Activated naive CD8-positive, alpha-beta T cell treated with anti-CD3 and anti-CD28 coated beads for 36 hours (primary cell): ENCODE measurements at regions not wholly inside any gene's neighbourhood (a gene's known extent, or its start where the extent isn't known, plus 50 kb on each side); places are given as distances from the start of the nearest gene placed in this dataset.
"Not testable (repeated sequence)": the region's sequence is repeated elsewhere in the genome, so short reads cannot be mapped to it uniquely, and the experiment has no call there.

Experiments used
- DNase-seq: peaks from one replicate; pipeline ENCODE4 v3.0.0; 2021
- H3K27ac Mint-ChIP-seq: one replicate; pipeline ENCODE4 v1.8.0; 2022; ENCODE audit warnings: mild to moderate bottlenecking, moderate library complexity, mixed read lengths
- H3K27me3 Mint-ChIP-seq: one replicate; pipeline ENCODE4 v1.8.0; 2022; ENCODE audit warnings: mild to moderate bottlenecking, mixed read lengths
- H3K36me3 Mint-ChIP-seq: one replicate; pipeline ENCODE4 v1.8.0; 2021; ENCODE audit warnings: mild to moderate bottlenecking, mixed read lengths
- H3K4me1 Mint-ChIP-seq: one replicate; pipeline ENCODE4 v1.8.0; 2021; ENCODE audit warnings: mixed read lengths
- H3K4me3 Mint-ChIP-seq: one replicate; pipeline ENCODE4 v1.8.0; 2022; ENCODE audit warnings: mild to moderate bottlenecking, moderate library complexity, mixed read lengths
- H3K9me3 Mint-ChIP-seq: one replicate; pipeline ENCODE4 v1.8.0; 2022; ENCODE audit warnings: mixed read lengths

DNA sequence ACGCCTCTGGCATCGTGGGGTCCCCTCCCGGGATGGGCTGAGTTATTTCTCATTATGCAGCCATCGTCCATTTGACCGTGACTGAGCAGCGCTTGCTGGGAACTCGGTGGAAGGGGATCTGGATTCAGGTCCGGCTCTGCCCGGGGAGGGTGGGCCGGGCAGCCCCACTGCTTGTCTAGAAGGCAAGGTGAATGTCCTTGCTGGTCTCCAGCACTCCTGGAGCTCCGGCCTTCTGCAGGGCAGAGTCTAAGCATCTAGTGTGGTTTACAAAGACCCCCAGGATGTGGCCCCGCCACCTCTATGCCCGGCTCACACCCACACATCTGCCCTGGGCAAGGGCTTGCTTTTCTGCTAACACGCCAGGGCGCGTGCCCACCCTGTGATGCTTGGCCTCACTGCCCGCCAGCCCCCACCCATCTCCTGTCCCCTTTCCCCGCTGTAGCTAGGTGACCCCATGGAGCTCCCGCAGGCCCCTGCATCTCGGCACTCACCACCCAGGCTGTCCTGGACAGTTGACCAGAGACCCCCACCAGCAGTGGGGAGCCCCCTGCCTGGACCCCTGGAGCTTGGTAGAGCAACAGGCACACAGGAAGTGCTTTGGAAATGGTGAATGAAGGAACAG is 151.0 kb upstream of the CHST15 start:
- Mint-ChIP-seq H3K36me3 (no peaks in the 10 kb centered on the region), H3K4me1 (no peaks in the 10 kb centered on the region), H3K27ac (no peak overlapping the region), H3K4me3 (no peak overlapping the region), H3K9me3 (no peaks in the 10 kb centered on the region), H3K27me3 (peaks cover 6% of the 10 kb centered on the region)
- DNase-seq: no peak

DNA sequence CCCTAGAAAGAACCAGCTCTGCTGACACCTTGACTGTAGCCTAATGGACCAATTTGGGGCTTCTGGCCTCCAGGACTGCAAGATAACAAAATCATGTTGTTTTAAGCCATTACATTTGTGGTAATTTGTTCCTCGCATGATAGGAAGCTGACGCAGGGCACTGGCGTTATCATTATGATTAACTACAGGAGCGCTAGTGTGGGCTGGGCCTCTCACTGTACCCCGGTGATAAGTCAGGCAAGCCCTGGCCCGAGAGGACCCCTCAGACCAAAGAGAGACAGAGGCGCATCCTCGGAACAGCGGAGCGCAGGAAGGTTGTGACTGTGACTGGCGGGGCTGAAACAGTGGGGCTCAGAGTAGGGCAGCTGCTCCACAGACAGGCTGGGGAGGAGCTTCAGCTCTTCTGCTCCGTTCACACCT is 150.3 kb upstream of the CHST15 start:
- no peaks in the 10 kb centered on the region for H3K36me3 Mint-ChIP-seq
- H3K9me3 Mint-ChIP-seq: no peaks in the 10 kb centered on the region
- no peak overlapping the region for H3K4me3 Mint-ChIP-seq
- peaks cover 6% of the 10 kb centered on the region for H3K27me3 Mint-ChIP-seq
- H3K4me1 Mint-ChIP-seq: no peaks in the 10 kb centered on the region
- H3K27ac Mint-ChIP-seq: no peak overlapping the region
- no peak for DNase-seq

DNA sequence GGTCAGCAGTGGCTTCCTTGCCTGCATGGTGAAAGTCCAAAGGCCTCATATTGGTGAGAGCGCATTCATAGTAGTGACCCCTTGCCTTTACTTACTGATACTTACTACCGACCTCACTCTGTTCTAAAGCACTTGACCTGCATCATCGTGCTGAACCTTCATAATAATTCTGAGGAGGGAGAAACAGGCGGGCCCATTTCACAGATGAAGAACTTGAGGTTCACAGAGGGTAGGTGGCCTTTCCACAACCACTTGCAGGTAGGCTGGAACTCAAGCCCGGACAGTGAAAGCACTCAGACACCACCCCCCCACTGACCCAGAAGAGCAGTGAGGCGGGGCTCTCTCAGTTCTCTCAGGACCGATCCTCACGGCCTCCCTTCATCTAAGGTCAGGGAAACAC is 149.4 kb upstream of the CHST15 start:
- Mint-ChIP-seq H3K36me3 (no peaks in the 10 kb centered on the region), H3K4me1 (no peaks in the 10 kb centered on the region), H3K27ac (no peak overlapping the region), H3K27me3 (peaks cover 6% of the 10 kb centered on the region), H3K4me3 (no peak overlapping the region), H3K9me3 (no peaks in the 10 kb centered on the region)
- no peak for DNase-seq

DNA sequence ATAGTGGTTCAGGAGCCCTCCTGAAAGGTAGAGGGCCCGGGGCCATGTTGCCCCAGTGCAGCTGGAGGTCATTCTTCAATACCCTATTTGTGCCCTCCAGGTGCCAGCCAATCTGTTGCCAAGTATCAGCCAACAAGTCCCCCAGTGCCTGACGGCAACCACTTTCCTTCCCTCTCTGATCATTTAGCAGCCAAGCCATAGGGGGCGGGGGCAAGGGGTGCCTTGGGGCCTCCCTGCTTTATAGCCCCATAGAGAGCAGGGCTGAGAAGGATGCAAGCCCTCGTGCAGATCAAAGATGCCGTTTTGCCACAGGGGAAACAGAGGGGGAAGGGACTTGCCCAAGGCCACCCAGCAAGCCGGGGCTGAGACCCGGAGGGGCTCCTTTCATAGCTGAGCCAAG is 149.0 kb upstream of the CHST15 start:
- no peaks in the 10 kb centered on the region for H3K9me3 Mint-ChIP-seq

DNA sequence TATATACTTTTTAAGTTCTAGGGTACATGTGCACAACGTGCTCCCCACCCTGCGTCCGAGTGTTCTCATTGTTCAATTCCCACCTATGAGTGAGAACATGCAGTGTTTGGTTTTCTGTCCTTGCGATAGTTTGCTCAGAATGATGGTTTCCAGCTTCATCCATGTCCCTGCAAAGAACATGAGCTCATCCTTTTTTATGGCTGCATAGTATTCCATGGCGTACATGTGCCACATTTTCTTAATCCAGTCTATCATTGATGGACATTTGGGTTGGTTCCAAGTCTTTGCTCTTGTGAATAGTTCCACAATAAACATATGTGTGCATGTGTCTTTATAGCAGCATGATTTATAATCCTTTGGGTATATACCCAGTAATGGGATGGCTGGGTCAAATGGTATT is 148.1 kb upstream of the CHST15 start:
- not testable (repeated sequence) for H3K36me3 Mint-ChIP-seq, H3K4me1 Mint-ChIP-seq, DNase-seq, H3K4me3 Mint-ChIP-seq, H3K9me3 Mint-ChIP-seq, H3K27me3 Mint-ChIP-seq, H3K27ac Mint-ChIP-seq

More for the DNA sequence above, 149.0 kb upstream of the CHST15 start:
- Mint-ChIP-seq H3K27me3 (peaks cover 6% of the 10 kb centered on the region), H3K4me1 (no peaks in the 10 kb centered on the region), H3K27ac (no peak overlapping the region), H3K4me3 (no peak overlapping the region), H3K36me3 (no peaks in the 10 kb centered on the region)
- DNase-seq: no peak

DNA sequence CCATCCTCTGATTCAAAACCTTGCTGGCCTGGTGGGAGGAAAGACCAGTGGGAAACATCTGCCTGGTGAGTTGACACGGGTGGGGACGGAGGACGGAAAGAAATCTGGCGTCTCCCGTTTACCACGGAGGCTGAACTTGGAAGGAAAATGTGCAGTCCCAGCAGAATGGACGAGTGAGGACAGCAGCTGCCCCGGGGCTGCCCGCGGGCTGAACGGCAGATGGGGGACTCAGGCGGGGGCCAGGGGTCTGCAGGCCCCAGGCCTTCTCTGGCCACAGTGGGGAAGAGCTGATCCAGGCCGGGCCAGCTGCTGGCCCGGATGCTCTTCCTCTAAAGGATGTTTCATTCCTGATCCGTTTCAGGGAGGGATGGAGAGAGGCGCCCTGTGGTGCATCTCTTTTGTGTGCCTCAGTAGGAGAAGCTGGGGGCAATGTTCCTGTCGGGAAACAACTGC is 147.5 kb upstream of the CHST15 start:
- Mint-ChIP-seq H3K36me3 (no peaks in the 10 kb centered on the region), H3K4me1 (no peaks in the 10 kb centered on the region), H3K27ac (no peak overlapping the region), H3K9me3 (no peaks in the 10 kb centered on the region), H3K4me3 (no peak overlapping the region), H3K27me3 (peaks cover 6% of the 10 kb centered on the region)
- DNase-seq: no peak

DNA sequence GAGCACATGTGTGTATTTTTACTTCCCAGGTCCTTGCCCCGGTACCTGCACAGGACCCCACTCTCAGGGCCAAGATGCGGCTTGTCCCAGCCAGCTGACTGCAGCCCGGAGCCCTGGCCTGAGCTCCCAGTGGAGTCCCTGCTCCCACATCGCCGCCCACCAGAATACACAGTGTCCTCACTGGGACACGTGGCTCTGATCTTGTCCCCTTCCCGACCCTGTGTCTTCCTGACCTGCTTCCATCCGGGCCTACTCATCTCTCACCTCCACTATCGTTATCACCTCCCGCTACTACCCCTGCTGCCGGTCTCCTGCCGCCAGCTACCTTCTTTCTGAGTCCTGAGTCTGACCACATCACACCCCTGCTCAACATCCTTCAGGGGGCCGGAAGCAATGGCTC is 146.3 kb upstream of the CHST15 start:
- H3K27me3 Mint-ChIP-seq: peaks cover 6% of the 10 kb centered on the region
- no peak overlapping the region for H3K27ac Mint-ChIP-seq
- no peaks in the 10 kb centered on the region for H3K36me3 Mint-ChIP-seq
- H3K9me3 Mint-ChIP-seq: no peaks in the 10 kb centered on the region
- H3K4me1 Mint-ChIP-seq: no peaks in the 10 kb centered on the region
- H3K4me3 Mint-ChIP-seq: no peak overlapping the region
- DNase-seq: no peak

DNA sequence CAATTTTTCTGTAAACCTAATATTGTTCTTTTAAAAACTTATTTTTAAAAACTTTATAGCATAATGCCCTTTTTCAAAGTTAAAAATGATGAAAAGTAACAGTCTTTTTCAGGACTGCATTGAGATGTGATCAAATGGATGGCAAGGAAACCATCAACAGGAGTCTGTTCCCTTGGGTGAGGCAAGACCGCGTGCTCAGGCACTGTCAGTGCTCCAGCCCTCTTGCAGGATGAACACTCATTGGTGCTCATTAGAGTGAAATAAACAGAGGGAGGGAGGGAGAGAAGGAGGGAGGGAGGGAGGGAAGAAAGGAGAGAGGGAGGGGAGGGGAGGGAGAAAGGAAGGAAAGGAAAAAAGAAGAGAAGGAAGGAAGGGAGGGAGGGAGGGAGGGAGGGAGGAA is 145.7 kb upstream of the CHST15 start:
- H3K27me3 Mint-ChIP-seq: peaks cover 6% of the 10 kb centered on the region
- H3K27ac Mint-ChIP-seq: no peak overlapping the region
- no peaks in the 10 kb centered on the region for H3K36me3 Mint-ChIP-seq
- H3K9me3 Mint-ChIP-seq: no peaks in the 10 kb centered on the region
- DNase-seq: no peak
- H3K4me3 Mint-ChIP-seq: no peak overlapping the region
- no peaks in the 10 kb centered on the region for H3K4me1 Mint-ChIP-seq

DNA sequence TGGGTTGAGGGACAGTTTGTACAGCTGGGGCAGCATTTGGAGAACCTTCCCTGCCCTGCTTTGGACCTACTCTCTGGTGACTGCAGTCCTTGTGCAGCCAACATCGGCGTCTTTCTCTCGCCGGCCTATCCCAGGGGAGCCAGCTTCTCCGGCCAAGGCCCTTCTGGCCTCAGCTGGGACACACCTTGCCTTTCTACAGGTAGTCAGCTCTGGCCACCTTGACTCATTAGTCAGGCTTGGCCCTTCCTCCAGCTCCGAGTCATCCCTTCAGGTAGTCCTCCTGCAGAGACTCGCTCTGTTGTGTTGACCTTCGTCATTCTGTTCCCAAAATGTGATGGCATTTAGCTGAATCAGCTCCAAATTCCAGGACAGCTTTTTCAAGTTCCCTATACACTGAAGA is 145.0 kb upstream of the CHST15 start:
- H3K36me3 Mint-ChIP-seq: no peaks in the 10 kb centered on the region

DNA sequence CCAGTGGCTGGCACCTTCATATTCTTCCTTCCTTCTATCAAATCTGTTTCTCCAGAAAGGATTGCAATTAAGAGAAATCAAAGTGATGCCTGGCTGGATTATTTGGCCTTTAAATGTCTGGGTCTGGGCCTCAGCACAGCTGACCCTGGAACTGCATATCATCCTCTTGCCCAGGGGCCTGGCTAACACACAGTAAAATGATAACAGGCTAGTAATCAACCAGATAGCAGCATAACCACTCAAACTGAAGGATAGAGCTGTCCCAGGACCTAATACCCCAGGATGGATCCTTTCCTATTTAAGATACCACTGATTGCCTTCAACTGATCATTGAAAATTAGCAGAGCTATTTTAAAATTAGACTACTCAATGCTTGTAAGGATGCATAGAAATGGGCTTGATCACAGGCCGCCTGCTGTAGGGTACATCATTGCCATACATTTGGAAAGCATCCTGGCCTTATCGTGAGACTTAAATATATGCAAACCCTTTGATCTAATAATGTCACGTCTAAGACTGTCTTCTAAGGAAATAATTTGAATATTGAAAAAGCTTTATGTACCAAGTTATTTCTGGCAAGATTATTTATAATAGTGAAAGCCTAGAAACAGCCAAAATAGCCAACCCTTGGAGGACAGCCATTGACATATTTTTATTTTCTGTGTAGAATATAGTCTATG is 144.0 kb upstream of the CHST15 start:
- peaks cover 6% of the 10 kb centered on the region for H3K27me3 Mint-ChIP-seq
- H3K4me3 Mint-ChIP-seq: no peak overlapping the region
- H3K9me3 Mint-ChIP-seq: no peaks in the 10 kb centered on the region
- DNase-seq: no peak
- no peaks in the 10 kb centered on the region for H3K4me1 Mint-ChIP-seq
- no peaks in the 10 kb centered on the region for H3K36me3 Mint-ChIP-seq
- no peak overlapping the region for H3K27ac Mint-ChIP-seq

More for the DNA sequence above, 145.0 kb upstream of the CHST15 start:
- no peaks in the 10 kb centered on the region for H3K4me1 Mint-ChIP-seq
- DNase-seq: no peak
- H3K27ac Mint-ChIP-seq: no peak overlapping the region
- no peak overlapping the region for H3K4me3 Mint-ChIP-seq
- H3K27me3 Mint-ChIP-seq: peaks cover 6% of the 10 kb centered on the region
- no peaks in the 10 kb centered on the region for H3K9me3 Mint-ChIP-seq

DNA sequence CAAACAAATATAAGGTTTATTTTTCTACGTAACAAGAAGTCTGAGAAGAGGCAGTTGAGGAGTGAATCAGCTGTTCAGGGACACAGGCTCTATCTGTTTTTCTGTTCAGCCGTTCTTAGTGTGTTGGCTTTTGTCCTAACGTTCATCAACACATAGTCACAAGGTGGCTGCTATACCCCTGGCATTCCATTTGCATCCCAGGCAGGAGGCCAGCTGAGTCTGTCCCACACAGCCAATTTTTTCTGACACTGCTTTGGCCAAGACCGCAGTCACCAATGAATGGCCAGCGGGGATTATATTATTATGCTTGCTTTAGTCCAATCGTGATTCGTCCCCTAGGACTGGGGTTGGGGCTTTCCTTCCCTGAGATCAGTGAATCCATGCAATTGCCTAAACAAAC is 143.4 kb upstream of the CHST15 start:
- Mint-ChIP-seq H3K27me3 (peaks cover 6% of the 10 kb centered on the region), H3K27ac (no peak overlapping the region), H3K9me3 (no peaks in the 10 kb centered on the region), H3K36me3 (no peaks in the 10 kb centered on the region), H3K4me1 (no peaks in the 10 kb centered on the region), H3K4me3 (no peak overlapping the region)
- DNase-seq: no peak

DNA sequence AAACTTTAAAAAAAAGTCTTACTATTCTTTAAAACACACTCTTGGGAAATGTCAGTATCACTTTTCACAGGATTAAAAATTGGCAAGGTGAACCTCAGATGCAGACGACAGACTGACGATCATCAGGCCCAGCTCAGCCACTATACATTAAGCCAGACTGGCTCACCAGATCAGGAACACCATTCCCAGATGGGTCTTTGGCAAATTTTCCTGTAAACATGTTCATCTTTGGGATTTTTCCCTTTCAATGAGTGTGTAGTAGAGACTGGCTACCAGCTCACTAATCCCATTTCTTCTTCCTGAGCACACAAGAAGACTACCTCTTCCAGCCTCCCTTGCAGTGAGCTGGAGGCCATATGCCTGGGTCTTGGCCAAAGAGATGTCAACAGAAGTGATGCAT is 142.7 kb upstream of the CHST15 start:
- no peaks in the 10 kb centered on the region for H3K4me1 Mint-ChIP-seq
- H3K4me3 Mint-ChIP-seq: no peak overlapping the region
- no peaks in the 10 kb centered on the region for H3K9me3 Mint-ChIP-seq
- H3K36me3 Mint-ChIP-seq: no peaks in the 10 kb centered on the region
- DNase-seq: no peak
- peaks cover 6% of the 10 kb centered on the region for H3K27me3 Mint-ChIP-seq
- H3K27ac Mint-ChIP-seq: no peak overlapping the region

DNA sequence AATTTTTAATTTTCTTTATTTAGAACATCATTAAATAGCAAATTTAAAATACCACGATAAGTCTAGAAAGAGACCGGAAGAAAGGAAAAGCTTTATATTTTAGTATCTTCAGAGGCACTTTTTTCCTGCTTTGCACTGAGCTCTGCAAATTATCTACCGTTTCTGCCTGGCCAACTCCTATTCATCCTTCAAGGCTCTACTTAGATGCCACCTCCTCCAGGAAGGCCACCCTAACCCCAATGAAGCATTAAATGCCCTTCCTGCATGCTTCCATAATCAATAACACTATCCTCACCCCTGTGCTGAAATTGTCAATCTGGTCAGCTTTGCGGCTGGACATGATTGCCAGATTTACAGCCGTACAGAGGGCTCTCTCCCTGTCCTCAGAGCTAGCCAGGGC is 141.8 kb upstream of the CHST15 start:
- Mint-ChIP-seq H3K36me3 (peaks cover 4% of the 10 kb centered on the region), H3K9me3 (peaks cover 4% of the 10 kb centered on the region), H3K27ac (no peak overlapping the region), H3K4me1 (no peaks in the 10 kb centered on the region), H3K27me3 (no peaks in the 10 kb centered on the region), H3K4me3 (no peak overlapping the region)
- no peak for DNase-seq

DNA sequence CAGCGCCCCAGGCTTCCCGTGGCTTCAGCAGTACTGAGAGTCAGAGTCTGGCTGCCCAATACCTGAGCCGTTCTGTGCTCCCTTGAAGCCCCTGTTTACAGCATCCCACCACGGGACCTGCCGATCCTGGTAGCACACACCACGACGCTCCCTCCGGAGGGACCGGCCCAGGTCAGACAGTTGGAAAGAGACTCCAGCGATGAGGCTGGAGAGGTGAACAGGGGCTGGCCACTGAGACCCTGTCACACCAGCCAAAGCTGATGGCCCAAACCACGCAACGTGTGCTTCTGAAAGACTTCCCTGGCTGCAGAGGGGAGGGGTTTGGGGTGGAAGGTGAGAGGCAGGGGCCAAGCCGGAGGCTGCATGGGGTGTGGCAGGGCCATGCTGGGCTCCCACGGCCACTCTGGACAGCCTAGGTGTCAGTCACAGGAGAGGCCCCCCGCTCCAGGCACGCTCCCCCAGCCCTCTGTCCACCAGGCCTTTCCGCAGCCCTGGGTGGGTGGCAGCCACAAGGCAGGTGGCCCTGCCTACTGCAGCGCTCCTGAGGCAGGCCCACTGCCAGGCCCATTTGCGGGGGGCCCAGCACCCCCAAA is 140.2 kb upstream of the CHST15 start:
- peaks cover 4% of the 10 kb centered on the region for H3K36me3 Mint-ChIP-seq
- no peak overlapping the region for H3K4me3 Mint-ChIP-seq
- no peak for DNase-seq
- H3K27me3 Mint-ChIP-seq: no peaks in the 10 kb centered on the region
- H3K27ac Mint-ChIP-seq: no peak overlapping the region
- H3K9me3 Mint-ChIP-seq: peaks cover 10% of the 10 kb centered on the region
- H3K4me1 Mint-ChIP-seq: no peaks in the 10 kb centered on the region

DNA sequence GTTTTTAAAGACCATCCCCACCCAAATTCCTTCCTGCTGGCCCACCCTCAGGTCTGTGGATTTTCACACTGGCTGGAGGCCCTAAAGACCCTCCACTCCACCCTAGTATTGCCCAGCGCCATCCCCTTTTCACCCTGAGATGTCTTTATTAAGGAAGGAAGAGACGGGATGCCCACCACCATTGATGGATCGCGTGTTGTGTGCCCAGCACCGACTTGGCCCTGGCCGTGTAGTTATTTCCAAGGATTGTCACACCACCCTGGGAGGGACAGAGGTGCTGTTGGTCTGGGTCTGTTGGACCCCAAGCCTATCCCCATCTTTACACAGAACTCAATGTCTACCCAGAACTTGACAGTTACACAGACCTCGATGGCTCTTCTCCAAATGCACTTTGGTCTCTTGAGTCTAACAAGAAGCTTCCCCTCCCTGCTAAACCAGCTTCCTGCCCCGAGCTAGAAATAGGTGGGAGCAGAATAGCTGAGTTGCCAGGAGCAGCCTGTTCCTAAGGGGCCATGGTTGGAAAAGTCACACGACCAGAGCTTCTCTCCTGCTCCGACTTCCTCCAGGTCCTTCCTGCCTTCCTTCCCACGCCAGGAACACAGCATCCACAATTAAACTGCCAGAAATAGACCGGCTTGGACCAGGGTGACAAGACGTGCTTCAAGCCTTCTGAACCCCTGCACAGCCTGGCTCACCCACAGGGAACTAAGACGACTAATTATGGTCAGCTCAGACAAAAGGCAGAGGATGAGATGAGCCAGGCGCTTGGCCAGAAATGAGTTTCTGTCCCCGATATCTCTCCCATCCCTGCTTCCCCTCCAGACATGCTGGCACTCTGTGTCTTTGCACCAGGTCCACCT is 139.5 kb upstream of the CHST15 start:
- Mint-ChIP-seq H3K36me3 (peaks cover 4% of the 10 kb centered on the region), H3K4me3 (no peak overlapping the region), H3K9me3 (peaks cover 11% of the 10 kb centered on the region), H3K27ac (no peak overlapping the region), H3K27me3 (no peaks in the 10 kb centered on the region), H3K4me1 (no peaks in the 10 kb centered on the region)
- no peak for DNase-seq
